Kidney (tissue), 13 donors: ENCODE measurements at regions not wholly inside any gene's neighbourhood (a gene's known extent, or its start where the extent isn't known, plus 50 kb on each side); places are given as distances from the start of the nearest gene placed in this dataset.

Experiments
- DNase-seq, 5 donors: peaks; one replicate each; pipeline ENCODE4 v3.0.0-alpha.2; 2013 to 2020
- FAIRE-seq: peaks from 2 replicates; lab custom pipeline; 2012; peaks lifted over from hg19 to GRCh38; lab: Jason Lieb, UNC
- H3K27ac ChIP-seq, 2 donors: one replicate each; pipeline ENCODE4 v1.7.0; 2013; ENCODE audit warnings: low read depth in 2 of 2, low read length in 2 of 2, inconsistent platforms in 1 of 2
- H3K27me3 ChIP-seq: one replicate; pipeline ENCODE4 v1.7.1; 2013; ENCODE audit warnings: low read length, inconsistent platforms; ENCODE audit not compliant: control insufficient read depth, insufficient read depth
- H3K36me3 ChIP-seq, 3 donors: one replicate each; pipeline versions ENCODE4 v1.7.0 to v1.7.1; 2013; ENCODE audit warnings: low read length in 3 of 3, control low read depth in 1 of 3, inconsistent platforms in 1 of 3; ENCODE audit not compliant: insufficient read depth in 3 of 3, control insufficient read depth in 2 of 3
- H3K4me1 ChIP-seq, 3 donors: one replicate each; pipeline versions ENCODE4 v1.7.0 to v1.7.1; 2013; ENCODE audit warnings: low read length in 3 of 3, inconsistent platforms in 1 of 3, low read depth in 1 of 3; ENCODE audit not compliant: control insufficient read depth in 2 of 3, insufficient read depth in 2 of 3
- H3K4me3 ChIP-seq, 3 donors: one replicate each; pipeline versions ENCODE4 v1.7.0 to v1.8.1; 2013; ENCODE audit warnings: low read length in 3 of 3, control low read depth in 1 of 3, inconsistent platforms in 1 of 3
- H3K9ac ChIP-seq, 3 donors: one replicate each; pipeline versions ENCODE4 v1.7.0 to v1.7.1; 2013; ENCODE audit warnings: low read length in 3 of 3, control low read depth in 1 of 3, inconsistent platforms in 1 of 3
- H3K9me3 ChIP-seq, 3 donors: one replicate each; pipeline versions ENCODE4 v1.7.0 to v1.7.1; 2013; ENCODE audit warnings: low read length in 3 of 3, control low read depth in 1 of 3, inconsistent platforms in 1 of 3; ENCODE audit not compliant: control insufficient read depth in 2 of 3, insufficient read depth in 1 of 3
- intact Hi-C: fragments of 100-400 bp; cut with DNase I; formaldehyde crosslinking; loops from one replicate; pipeline ENCODE4 v1.11.1; 2022
- TF ChIP-seq, protein P1 (sequence below): IDR thresholded peaks from 3 replicates; pipeline ENCODE4 v1.5.1; 2012; ENCODE audit warnings: mild to moderate bottlenecking, moderate library complexity, borderline replicate concordance; ENCODE audit not compliant: insufficient read depth; ENCODE audit errors: extremely low read depth
- donor health status: control.
- donor health status: control.
- donor health status: control.
- donor health status: control.
- donor health status: control.
- donor health status: DM: yes; HTN: yes; CAD: no.
- donor health status: Normal renal cell carcinoma (clear cell type).

DNA sequence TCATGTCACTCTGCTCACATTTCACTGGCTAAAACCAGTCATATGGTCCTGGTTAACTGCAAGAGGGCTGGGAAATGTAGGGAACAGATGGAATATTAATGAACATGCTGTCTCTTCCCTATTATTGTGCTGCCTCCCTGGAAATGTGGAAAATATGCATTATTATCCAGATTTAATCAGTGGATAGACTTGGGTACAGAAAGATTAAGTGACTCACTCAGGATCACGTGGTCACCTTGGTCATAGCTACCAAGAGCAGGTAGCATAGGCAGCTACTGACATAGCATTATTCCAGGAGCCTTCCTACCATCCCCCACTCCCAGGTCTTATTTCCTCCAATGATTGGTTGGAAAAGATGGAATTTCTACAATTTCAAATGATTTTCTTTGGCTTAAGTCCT lies 141.1 kb downstream of the HRH4 start:
- Histone ChIP-seq H3K4me3 (no peak overlapping the region), H3K36me3 (no peaks in the 10 kb centered on the region), H3K27me3 (no peaks in the 10 kb centered on the region), H3K9me3 (no peaks in the 10 kb centered on the region), H3K4me1 (no peaks in the 10 kb centered on the region), H3K27ac (no peak overlapping the region), H3K9ac (no peak overlapping the region)
- FAIRE-seq = no peak
- TF ChIP-seq, protein P1, sequence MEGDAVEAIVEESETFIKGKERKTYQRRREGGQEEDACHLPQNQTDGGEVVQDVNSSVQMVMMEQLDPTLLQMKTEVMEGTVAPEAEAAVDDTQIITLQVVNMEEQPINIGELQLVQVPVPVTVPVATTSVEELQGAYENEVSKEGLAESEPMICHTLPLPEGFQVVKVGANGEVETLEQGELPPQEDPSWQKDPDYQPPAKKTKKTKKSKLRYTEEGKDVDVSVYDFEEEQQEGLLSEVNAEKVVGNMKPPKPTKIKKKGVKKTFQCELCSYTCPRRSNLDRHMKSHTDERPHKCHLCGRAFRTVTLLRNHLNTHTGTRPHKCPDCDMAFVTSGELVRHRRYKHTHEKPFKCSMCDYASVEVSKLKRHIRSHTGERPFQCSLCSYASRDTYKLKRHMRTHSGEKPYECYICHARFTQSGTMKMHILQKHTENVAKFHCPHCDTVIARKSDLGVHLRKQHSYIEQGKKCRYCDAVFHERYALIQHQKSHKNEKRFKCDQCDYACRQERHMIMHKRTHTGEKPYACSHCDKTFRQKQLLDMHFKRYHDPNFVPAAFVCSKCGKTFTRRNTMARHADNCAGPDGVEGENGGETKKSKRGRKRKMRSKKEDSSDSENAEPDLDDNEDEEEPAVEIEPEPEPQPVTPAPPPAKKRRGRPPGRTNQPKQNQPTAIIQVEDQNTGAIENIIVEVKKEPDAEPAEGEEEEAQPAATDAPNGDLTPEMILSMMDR = no peak
- no peak for DNase-seq
- intact Hi-C loops = no loop called here

DNA sequence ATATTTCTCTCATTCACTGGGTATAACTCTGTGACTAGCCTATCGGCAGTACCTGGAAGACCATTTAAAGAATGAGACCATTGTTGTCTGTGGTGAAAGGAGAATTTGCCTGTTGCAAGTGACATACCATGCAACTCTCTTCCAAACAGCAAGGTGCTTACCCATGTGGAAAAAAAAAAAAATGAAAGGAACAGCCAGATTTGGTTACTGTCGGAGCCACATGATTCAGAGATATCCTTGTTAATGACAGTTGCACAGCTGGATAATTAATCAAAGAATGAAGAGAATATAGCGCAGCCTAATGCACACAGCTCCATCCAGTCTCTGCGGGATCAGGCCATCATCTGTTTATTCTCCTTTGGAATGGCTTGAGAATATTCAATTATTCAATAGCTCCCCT lies 141.8 kb downstream of the HRH4 start:
- FAIRE-seq (no peak), DNase-seq (no peak)
- no peak overlapping the region for H3K9ac ChIP-seq
- H3K9me3 ChIP-seq = no peaks in the 10 kb centered on the region
- H3K27me3 ChIP-seq = no peaks in the 10 kb centered on the region
- no peaks in the 10 kb centered on the region for H3K4me1 ChIP-seq
- TF ChIP-seq, protein P1 = no peak
- intact Hi-C loops = no loop called here
- H3K36me3 ChIP-seq = no peaks in the 10 kb centered on the region
- no peak overlapping the region for H3K27ac ChIP-seq
- H3K4me3 ChIP-seq = no peak overlapping the region

DNA sequence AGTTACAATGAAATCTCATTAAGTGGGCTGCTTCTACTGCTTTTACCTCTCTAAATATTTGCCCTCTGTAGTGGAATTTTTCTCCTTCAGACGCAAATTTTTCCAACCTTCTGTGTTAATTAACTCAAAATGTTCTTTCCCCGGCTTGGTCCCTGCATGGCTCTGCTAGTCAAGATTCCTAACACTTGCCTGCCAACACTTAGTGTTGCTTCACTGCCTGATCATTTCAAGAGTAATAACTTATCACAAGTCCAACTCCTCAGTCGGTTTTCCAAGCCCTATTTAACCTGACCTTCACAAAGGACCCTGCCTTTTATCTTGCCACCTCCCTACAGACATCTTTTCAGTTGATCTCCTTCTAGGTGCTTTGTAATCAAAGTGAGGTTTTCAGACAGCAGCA lies 142.7 kb downstream of the HRH4 start:
- no peak for DNase-seq
- TF ChIP-seq, protein P1 = no peak
- no peaks in the 10 kb centered on the region for H3K4me1 ChIP-seq
- H3K9ac ChIP-seq = no peak overlapping the region
- H3K9me3 ChIP-seq = no peaks in the 10 kb centered on the region
- intact Hi-C loops = no loop called here
- no peaks in the 10 kb centered on the region for H3K27me3 ChIP-seq
- no peaks in the 10 kb centered on the region for H3K36me3 ChIP-seq
- H3K4me3 ChIP-seq = no peak overlapping the region
- no peak for FAIRE-seq
- H3K27ac ChIP-seq = no peak overlapping the region

DNA sequence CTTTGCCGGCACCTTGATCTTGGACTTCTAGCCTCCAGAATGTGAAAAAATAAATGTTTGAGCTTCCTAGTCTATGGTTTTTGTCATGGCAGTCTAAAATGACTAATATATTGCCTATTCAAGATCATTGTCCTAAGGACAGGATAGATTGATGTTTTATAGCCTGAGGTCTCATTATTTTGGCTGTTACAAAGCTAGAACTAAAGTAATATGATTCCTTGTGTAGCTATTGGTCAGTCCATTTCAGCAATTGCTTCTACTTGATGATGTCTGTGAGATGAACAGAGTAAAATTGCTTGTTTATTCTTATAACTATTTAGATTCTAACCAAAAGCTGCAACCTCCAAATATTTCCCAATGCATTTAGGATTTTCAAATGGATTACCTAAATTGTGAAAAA lies 145.0 kb downstream of the HRH4 start:
- TF ChIP-seq, protein P1 = no peak
- H3K4me1 ChIP-seq = no peaks in the 10 kb centered on the region
- H3K9ac ChIP-seq = no peak overlapping the region
- no peak overlapping the region for H3K27ac ChIP-seq
- no peak overlapping the region for H3K4me3 ChIP-seq
- no peak for FAIRE-seq
- no peaks in the 10 kb centered on the region for H3K27me3 ChIP-seq
- H3K36me3 ChIP-seq = no peaks in the 10 kb centered on the region
- H3K9me3 ChIP-seq = no peaks in the 10 kb centered on the region
- intact Hi-C loops = no loop called here
- no peak for DNase-seq
